ENCODE measurements at regions not wholly inside any gene's neighbourhood (a gene's known extent, or its start where the extent isn't known, plus 50 kb on each side); places are given as distances from the start of the nearest gene placed in this dataset.
"Not testable (repeated sequence)": the region's sequence is repeated elsewhere in the genome, so short reads cannot be mapped to it uniquely, and the experiment has no call there.

GRCh38 chr10:131579251-131580071 is 267.9 kb upstream of the TCERG1L start:
- H3K36me3 Mint-ChIP-seq (ENCODE audit: low read depth): no peaks in the 10 kb centered on the region
- no peak overlapping the region for H3K27ac Mint-ChIP-seq
- H3K9me3 Mint-ChIP-seq: no peaks in the 10 kb centered on the region
- no peaks in the 10 kb centered on the region for H3K4me1 Mint-ChIP-seq (ENCODE audit: low read depth)
- intact Hi-C loops (cut with micrococcal nuclease): no loop called here
- no peak overlapping the region for H3K4me3 Mint-ChIP-seq
- no peaks in the 10 kb centered on the region for H3K27me3 Mint-ChIP-seq

DNA sequence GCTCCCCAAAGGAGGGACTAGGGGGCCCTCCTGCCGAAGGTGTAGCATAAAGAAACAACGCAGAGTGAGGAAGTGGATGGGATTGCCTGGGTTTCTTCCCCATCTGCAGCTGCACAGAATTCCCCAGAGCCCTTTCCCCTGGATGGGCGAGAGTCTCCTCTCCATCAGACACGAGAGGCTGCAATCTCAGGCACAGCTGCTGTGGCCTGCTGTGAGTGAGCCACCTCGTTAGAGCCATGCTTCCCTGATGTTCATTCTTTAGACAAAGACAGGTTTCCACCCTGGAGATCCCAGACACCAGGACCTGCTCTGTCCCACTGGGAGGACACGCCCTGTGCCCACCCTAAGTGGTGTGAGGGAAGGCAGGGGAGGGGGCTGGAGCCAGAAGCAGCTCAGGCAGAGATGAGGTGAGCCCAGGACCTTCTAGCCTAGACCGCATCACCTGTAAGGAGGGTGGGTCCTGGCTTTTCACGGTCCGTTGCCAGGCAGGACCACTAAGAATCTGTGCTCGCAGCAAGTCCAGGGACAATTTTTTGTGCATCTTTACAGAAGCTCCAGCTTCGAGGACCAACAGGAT is 268.6 kb upstream of the TCERG1L start:
- Mint-ChIP-seq H3K27me3 (no peaks in the 10 kb centered on the region), H3K27ac (no peak overlapping the region), H3K4me1 (ENCODE audit: low read depth) (no peaks in the 10 kb centered on the region), H3K4me3 (no peak overlapping the region), H3K9me3 (no peaks in the 10 kb centered on the region), H3K36me3 (ENCODE audit: low read depth) (no peaks in the 10 kb centered on the region)
- intact Hi-C loops (cut with micrococcal nuclease): no loop called here

GRCh38 chr10:131580674-131581073 is 269.2 kb upstream of the TCERG1L start:
- Mint-ChIP-seq H3K4me3 (no peak overlapping the region), H3K4me1 (ENCODE audit: low read depth) (no peaks in the 10 kb centered on the region), H3K36me3 (ENCODE audit: low read depth) (no peaks in the 10 kb centered on the region), H3K27me3 (peaks cover 1% of the 10 kb centered on the region), H3K9me3 (no peaks in the 10 kb centered on the region), H3K27ac (no peak overlapping the region)
- intact Hi-C loops (cut with micrococcal nuclease): no loop called here

- intact Hi-C loops (cut with micrococcal nuclease); H3K9me3 Mint-ChIP-seq; H3K27ac Mint-ChIP-seq; H3K27me3 Mint-ChIP-seq; H3K4me3 Mint-ChIP-seq; H3K36me3 Mint-ChIP-seq (ENCODE audit: low read depth); H3K4me1 Mint-ChIP-seq (ENCODE audit: low read depth): not testable (repeated sequence)
Observed at GRCh38 chr10:131581547-131581946, 270.0 kb upstream of the TCERG1L start.

DNA sequence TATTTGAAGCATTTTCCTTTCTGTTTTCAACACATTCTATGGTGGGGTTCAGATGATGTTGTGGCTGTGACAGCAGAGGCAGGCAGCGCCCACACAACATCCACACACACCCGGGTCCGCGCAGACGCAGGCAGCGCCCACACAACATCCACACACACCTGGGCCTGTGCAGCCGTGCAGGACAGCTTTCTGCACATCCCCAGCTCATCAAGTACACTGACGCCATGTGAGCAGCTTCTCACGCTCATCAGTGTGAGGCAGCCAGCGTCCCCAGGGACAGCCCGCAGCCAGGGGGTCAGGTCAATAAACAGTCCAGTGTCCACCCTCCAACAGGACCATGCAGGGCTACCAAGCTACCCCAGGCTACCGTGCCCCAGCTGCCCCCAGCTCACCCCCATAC is 272.8 kb upstream of the TCERG1L start:
- no peak overlapping the region for H3K27ac Mint-ChIP-seq
- H3K9me3 Mint-ChIP-seq: no peaks in the 10 kb centered on the region
- H3K4me3 Mint-ChIP-seq: no peak overlapping the region
- peaks cover 8% of the 10 kb centered on the region for H3K27me3 Mint-ChIP-seq
- H3K36me3 Mint-ChIP-seq (ENCODE audit: low read depth): no peaks in the 10 kb centered on the region
- no peaks in the 10 kb centered on the region for H3K4me1 Mint-ChIP-seq (ENCODE audit: low read depth)
- intact Hi-C loops (cut with micrococcal nuclease): no loop called here

- no peak overlapping the region for H3K27ac Mint-ChIP-seq
- H3K9me3 Mint-ChIP-seq: no peaks in the 10 kb centered on the region
- intact Hi-C loops (cut with micrococcal nuclease): no loop called here
- no peaks in the 10 kb centered on the region for H3K36me3 Mint-ChIP-seq (ENCODE audit: low read depth)
- H3K4me1 Mint-ChIP-seq (ENCODE audit: low read depth): no peaks in the 10 kb centered on the region
- H3K4me3 Mint-ChIP-seq: no peak overlapping the region
- H3K27me3 Mint-ChIP-seq: peaks cover 8% of the 10 kb centered on the region
Observed at GRCh38 chr10:131585761-131586160, 274.2 kb upstream of the TCERG1L start.

GRCh38 chr10:131586958-131587357 is 275.4 kb upstream of the TCERG1L start:
- intact Hi-C loops (cut with micrococcal nuclease): no loop called here
- no peaks in the 10 kb centered on the region for H3K9me3 Mint-ChIP-seq

GRCh38 chr10:131587976-131588680 is 276.6 kb upstream of the TCERG1L start:
- no peak overlapping the region for H3K27ac Mint-ChIP-seq
- H3K4me1 Mint-ChIP-seq (ENCODE audit: low read depth): peaks cover 6% of the 10 kb centered on the region
- H3K4me3 Mint-ChIP-seq: no peak overlapping the region
- H3K27me3 Mint-ChIP-seq: peaks cover 8% of the 10 kb centered on the region
- H3K9me3 Mint-ChIP-seq: no peaks in the 10 kb centered on the region
- H3K36me3 Mint-ChIP-seq (ENCODE audit: low read depth): no peaks in the 10 kb centered on the region
- intact Hi-C loops (cut with micrococcal nuclease): no loop called here

More at GRCh38 chr10:131586958-131587357, 275.4 kb upstream of the TCERG1L start:
- H3K4me1 Mint-ChIP-seq (ENCODE audit: low read depth): peaks cover 2% of the 10 kb centered on the region
- H3K27me3 Mint-ChIP-seq: peaks cover 8% of the 10 kb centered on the region
- H3K27ac Mint-ChIP-seq: no peak overlapping the region
- H3K4me3 Mint-ChIP-seq: no peak overlapping the region
- H3K36me3 Mint-ChIP-seq (ENCODE audit: low read depth): no peaks in the 10 kb centered on the region

DNA sequence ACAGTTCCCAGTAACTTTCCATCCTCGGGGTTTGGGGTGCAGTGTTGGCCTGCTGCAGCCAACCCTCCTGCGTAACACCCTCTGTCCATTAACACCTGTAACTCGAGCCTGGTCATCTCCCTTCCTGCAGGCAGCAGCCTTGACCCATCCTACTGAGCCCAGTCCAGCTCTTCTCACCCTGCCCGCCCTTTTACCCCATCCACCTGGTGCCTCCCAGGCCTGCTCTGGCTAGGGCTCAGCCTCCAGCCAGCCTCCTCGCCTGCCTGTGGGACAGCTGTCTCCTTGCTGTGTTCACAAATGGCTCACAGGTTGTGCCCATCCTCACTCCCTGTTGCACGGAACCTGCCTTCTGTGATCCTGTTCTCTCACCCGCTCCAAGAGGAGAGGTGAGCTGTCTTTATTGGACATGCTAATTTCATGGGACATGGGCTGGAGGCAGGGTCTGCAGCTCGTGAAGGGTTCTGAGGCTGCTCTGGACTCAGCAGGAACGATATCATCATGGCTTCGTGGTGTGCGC is 277.2 kb upstream of the TCERG1L start:
- Mint-ChIP-seq H3K4me1 (ENCODE audit: low read depth) (peaks cover 6% of the 10 kb centered on the region), H3K9me3 (no peaks in the 10 kb centered on the region), H3K27ac (no peak overlapping the region), H3K36me3 (ENCODE audit: low read depth) (no peaks in the 10 kb centered on the region), H3K27me3 (peaks cover 8% of the 10 kb centered on the region), H3K4me3 (no peak overlapping the region)
- intact Hi-C loops (cut with micrococcal nuclease): no loop called here

DNA sequence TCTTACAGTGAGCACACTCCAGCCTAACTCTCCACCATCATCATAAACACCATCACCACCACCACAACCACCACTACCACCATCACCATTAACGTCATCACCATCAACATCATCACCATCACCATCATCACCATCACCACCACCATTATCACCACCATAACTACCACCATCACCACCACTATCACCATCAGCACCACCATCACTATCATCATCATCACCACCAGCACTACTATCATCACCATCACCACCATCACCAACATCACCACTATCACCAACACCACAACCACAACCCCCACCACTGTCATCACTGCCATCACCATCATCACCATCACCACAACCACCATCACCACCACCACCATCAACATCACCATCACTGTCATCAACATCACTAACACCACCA is 279.0 kb upstream of the TCERG1L start:
- H3K36me3 Mint-ChIP-seq (ENCODE audit: low read depth): no peaks in the 10 kb centered on the region
- H3K27ac Mint-ChIP-seq: no peak overlapping the region
- no peak overlapping the region for H3K4me3 Mint-ChIP-seq
- H3K4me1 Mint-ChIP-seq (ENCODE audit: low read depth): peaks cover 6% of the 10 kb centered on the region
- intact Hi-C loops (cut with micrococcal nuclease): no loop called here
- peaks cover 7% of the 10 kb centered on the region for H3K27me3 Mint-ChIP-seq
- no peaks in the 10 kb centered on the region for H3K9me3 Mint-ChIP-seq

DNA sequence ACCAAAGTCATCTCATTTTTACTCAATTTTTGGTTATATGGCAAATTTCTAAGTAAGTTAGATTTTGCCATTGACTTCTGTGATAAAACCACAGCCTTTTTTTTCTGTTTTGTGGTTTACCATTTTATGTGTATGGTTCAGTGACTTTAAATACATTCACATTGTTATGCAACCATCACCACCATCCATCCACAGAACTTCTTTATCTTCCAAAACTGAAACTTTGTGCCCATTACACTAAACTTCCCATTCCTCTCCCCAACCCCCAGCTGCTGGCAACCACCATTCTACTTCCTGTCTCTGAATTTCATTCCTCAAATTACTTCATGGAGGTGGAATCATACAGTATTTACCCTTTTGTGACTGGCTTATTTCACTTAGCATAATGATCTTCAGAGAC is 280.4 kb upstream of the TCERG1L start:
- Mint-ChIP-seq H3K27ac (no peak overlapping the region), H3K4me3 (no peak overlapping the region), H3K9me3 (no peaks in the 10 kb centered on the region), H3K4me1 (ENCODE audit: low read depth) (peaks cover 6% of the 10 kb centered on the region), H3K36me3 (ENCODE audit: low read depth) (no peaks in the 10 kb centered on the region), H3K27me3 (peaks cover 4% of the 10 kb centered on the region)
- intact Hi-C loops (cut with micrococcal nuclease): no loop called here

- H3K4me1 Mint-ChIP-seq (ENCODE audit: low read depth): no peaks in the 10 kb centered on the region
- no peak overlapping the region for H3K4me3 Mint-ChIP-seq
- no peak overlapping the region for H3K27ac Mint-ChIP-seq
- intact Hi-C loops (cut with micrococcal nuclease): no loop called here
- peaks cover 14% of the 10 kb centered on the region for H3K9me3 Mint-ChIP-seq
- peaks cover 2% of the 10 kb centered on the region for H3K27me3 Mint-ChIP-seq
- H3K36me3 Mint-ChIP-seq (ENCODE audit: low read depth): no peaks in the 10 kb centered on the region
Observed at GRCh38 chr10:131609176-131609575, 291.6 kb upstream of the PPP2R2D start.

- Mint-ChIP-seq H3K4me3 (no peak overlapping the region), H3K36me3 (ENCODE audit: low read depth) (no peaks in the 10 kb centered on the region), H3K4me1 (ENCODE audit: low read depth) (no peaks in the 10 kb centered on the region), H3K27ac (no peak overlapping the region), H3K27me3 (peaks cover 2% of the 10 kb centered on the region), H3K9me3 (no peaks in the 10 kb centered on the region)
- intact Hi-C loops (cut with micrococcal nuclease): no loop called here
Observed at GRCh38 chr10:131615150-131615549, 285.7 kb upstream of the PPP2R2D start.

DNA sequence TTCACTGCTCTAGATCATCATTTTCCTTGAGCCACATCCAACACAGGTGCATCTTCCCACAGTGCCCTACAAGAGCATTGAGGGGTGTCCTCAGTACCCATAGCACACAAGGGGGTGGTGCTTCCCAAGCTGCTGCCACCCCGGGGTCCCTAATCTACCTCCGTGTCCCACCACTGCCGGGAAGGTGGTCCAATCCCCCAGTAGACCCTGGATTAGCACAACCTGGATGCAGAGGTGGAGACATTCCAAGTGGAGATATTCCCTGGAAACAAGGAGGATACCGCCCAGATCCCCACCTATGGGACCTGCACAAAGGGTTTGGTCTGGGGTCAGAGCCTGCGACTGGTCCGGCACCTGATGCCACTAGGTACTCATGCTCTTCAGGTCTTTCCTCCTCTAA is 284.8 kb upstream of the PPP2R2D start:
- H3K4me3 Mint-ChIP-seq: no peak overlapping the region
- no peaks in the 10 kb centered on the region for H3K4me1 Mint-ChIP-seq (ENCODE audit: low read depth)
- intact Hi-C loops (cut with micrococcal nuclease): no loop called here
- peaks cover 2% of the 10 kb centered on the region for H3K27me3 Mint-ChIP-seq
- no peaks in the 10 kb centered on the region for H3K36me3 Mint-ChIP-seq (ENCODE audit: low read depth)
- H3K9me3 Mint-ChIP-seq: no peaks in the 10 kb centered on the region
- no peak overlapping the region for H3K27ac Mint-ChIP-seq

Data from dendritic cell treated with granulocyte-macrophage colony-stimulating factor and Interleukin-4, amounts not matched to agents 40 ng/mL and 50 ng/mL, for 4 days (primary cell).